WTC11 (cell line): ENCODE measurements at regions not wholly inside any gene's neighbourhood (a gene's known extent, or its start where the extent isn't known, plus 50 kb on each side); places are given as distances from the start of the nearest gene placed in this dataset.

Experiments
- ATAC-seq: fragments of 200-7000 bp; cut with Tn5 transposase; 2 replicates; pipeline ENCODE4 v1.10.0; 2021; ENCODE audit warnings: mild to moderate bottlenecking, moderate library complexity
- CTCF ChIA-PET: fragments of 300-600 bp; sonication (Branson Sonifier 250); formaldehyde crosslinking; loops from one replicate; lab custom pipeline; 2021; ENCODE audit warnings: antibody characterized with exemption; lab: Charles Lee
- POLR2A ChIA-PET: fragments of 350-600 bp; sonication (Branson Sonifier 250); formaldehyde crosslinking; loops from one replicate; lab custom pipeline; 2021; ENCODE audit warnings: antibody characterized with exemption; lab: Charles Lee
- DNase-seq: peaks from one replicate; pipeline ENCODE4 v3.0.0; 2021; ENCODE audit warnings: low spot score
- H3K27ac Mint-ChIP-seq: 2 replicates; pipeline ENCODE4 v1.8.0; 2021; ENCODE audit warnings: mixed read lengths
- H3K27me3 Mint-ChIP-seq: 2 replicates; pipeline ENCODE4 v1.8.0; 2021; ENCODE audit warnings: low read depth, mild to moderate bottlenecking, moderate library complexity, mixed read lengths
- H3K36me3 Mint-ChIP-seq: 2 replicates; pipeline ENCODE4 v1.8.0; 2021; ENCODE audit warnings: mixed read lengths
- H3K4me1 Mint-ChIP-seq: 2 replicates; pipeline ENCODE4 v1.8.0; 2022; ENCODE audit warnings: mixed read lengths
- H3K4me3 Mint-ChIP-seq: 2 replicates; pipeline ENCODE4 v1.8.0; 2021; ENCODE audit warnings: mild to moderate bottlenecking, moderate library complexity, mixed read lengths
- H3K9me3 Mint-ChIP-seq: 2 replicates; pipeline ENCODE4 v1.8.0; 2021; ENCODE audit warnings: mixed read lengths
- ARID4B ChIP-seq: sonication (generic); formaldehyde crosslinking; IDR thresholded peaks from 2 replicates; pipeline ENCODE4 v1.8.0; 2023; ENCODE audit warnings: missing genetic modification reagents, mild to moderate bottlenecking, borderline replicate concordance
- ATF1 ChIP-seq: sonication (generic); formaldehyde crosslinking; IDR thresholded peaks from 2 replicates; pipeline ENCODE4 v1.8.1; 2023; ENCODE audit warnings: mild to moderate bottlenecking, moderate library complexity, missing genetic modification reagents
- ATF3 ChIP-seq: sonication (generic); formaldehyde crosslinking; conservative IDR thresholded peaks from 2 replicates; pipeline ENCODE4 v1.8.1; 2022; ENCODE audit warnings: mild to moderate bottlenecking, missing genetic modification reagents
- ATF6 ChIP-seq: sonication (generic); formaldehyde crosslinking; IDR thresholded peaks from 2 replicates; pipeline ENCODE4 v1.8.1; 2023; ENCODE audit warnings: mild to moderate bottlenecking, missing genetic modification reagents
- ELF4 ChIP-seq: sonication (generic); formaldehyde crosslinking; IDR thresholded peaks from 2 replicates; pipeline ENCODE4 v1.8.1; 2022; ENCODE audit warnings: low read depth, mild to moderate bottlenecking, moderate library complexity, missing genetic modification reagents
- ERG ChIP-seq: fragments of 250-450 bp; sonication (Bioruptor Pico); IDR thresholded peaks from 2 replicates; pipeline ENCODE4 v1.8.0; 2021; ENCODE audit warnings: mild to moderate bottlenecking
- ETV6 ChIP-seq: sonication (generic); formaldehyde crosslinking; IDR thresholded peaks from 2 replicates; pipeline ENCODE4 v1.8.1; 2022; ENCODE audit warnings: mild to moderate bottlenecking, missing genetic modification reagents
- GRHL2 ChIP-seq: fragments of 250-450 bp; sonication (Bioruptor Pico); IDR thresholded peaks from 2 replicates; pipeline ENCODE4 v1.8.0; 2022; ENCODE audit warnings: mild to moderate bottlenecking, moderate library complexity; ENCODE audit not compliant: insufficient replicate concordance, severe bottlenecking
- IRF1 ChIP-seq: sonication (generic); formaldehyde crosslinking; IDR thresholded peaks from 2 replicates; pipeline ENCODE4 v1.8.0; 2023; ENCODE audit warnings: missing genetic modification reagents
- MYBL2 ChIP-seq: sonication (generic); formaldehyde crosslinking; IDR thresholded peaks from 2 replicates; pipeline ENCODE4 v1.8.1; 2023; ENCODE audit warnings: mild to moderate bottlenecking, moderate library complexity, missing genetic modification reagents
- NFYB ChIP-seq: sonication (generic); formaldehyde crosslinking; conservative IDR thresholded peaks from 2 replicates; pipeline ENCODE4 v1.8.0; 2022; ENCODE audit warnings: low read depth, missing genetic modification reagents
- NR1H2 ChIP-seq: sonication (generic); formaldehyde crosslinking; IDR thresholded peaks from 2 replicates; pipeline ENCODE4 v1.9.0; 2021; ENCODE audit warnings: mild to moderate bottlenecking, moderate library complexity, missing genetic modification reagents
- PREB ChIP-seq: sonication (generic); formaldehyde crosslinking; IDR thresholded peaks from 2 replicates; pipeline ENCODE4 v1.8.1; 2022; ENCODE audit warnings: mild to moderate bottlenecking, missing genetic modification reagents, moderate library complexity, borderline replicate concordance
- SOX15 ChIP-seq: fragments of 250-450 bp; sonication (Bioruptor Pico); IDR thresholded peaks from 2 replicates; pipeline ENCODE4 v1.9.0; 2021; ENCODE audit warnings: mild to moderate bottlenecking
- SP1 ChIP-seq: sonication (generic); formaldehyde crosslinking; conservative IDR thresholded peaks from 2 replicates; pipeline ENCODE4 v1.8.1; 2022; ENCODE audit warnings: missing genetic modification reagents
- TCF7 ChIP-seq: sonication (generic); formaldehyde crosslinking; IDR thresholded peaks from 2 replicates; pipeline ENCODE4 v1.8.0; 2022; ENCODE audit warnings: mild to moderate bottlenecking, low read depth, missing genetic modification reagents, moderate library complexity
- ZNF281 ChIP-seq: sonication (generic); formaldehyde crosslinking; IDR thresholded peaks from 2 replicates; pipeline ENCODE4 v1.8.0; 2023; ENCODE audit warnings: mild to moderate bottlenecking, missing genetic modification reagents
- ZNF416 ChIP-seq: fragments of 250-450 bp; sonication (Bioruptor Pico); IDR thresholded peaks from 2 replicates; pipeline ENCODE4 v1.9.0; 2021; ENCODE audit warnings: mild to moderate bottlenecking, inconsistent platforms

- no peak for ATAC-seq
- TF ChIP-seq ARID4B (no peak), ETV6 (CRISPR knock-in tag) (no peak), PREB (no peak), ERG (CRISPR knock-in tag) (no peak), NR1H2 (CRISPR knock-in tag) (no peak), SP1 (no peak)
- POLR2A ChIA-PET = no interaction called here
- Mint-ChIP-seq H3K9me3 (no peaks in the 10 kb centered on the region), H3K27ac (no peak overlapping the region), H3K36me3 (no peaks in the 10 kb centered on the region), H3K27me3 (no peaks in the 10 kb centered on the region), H3K4me1 (peaks cover 8% of the 10 kb centered on the region), H3K4me3 (no peak overlapping the region)
- DNase-seq = no peak
- CTCF ChIA-PET = no interaction called here
Measured at GRCh38 chr1:84083307-84083706, 60.8 kb upstream of the PRKACB start.

- ChIA-PET POLR2A (interaction anchor here (1.2 kb wide), 1 partner anchor 79 kb away, joined by 4 read pairs; the partner anchor contains the start of gene TTLL7), CTCF (interaction anchor here (1.5 kb wide), 1 partner anchor 704 kb away, joined by 5 read pairs; no protein-coding TSS in a partner anchor)
- H3K4me1 Mint-ChIP-seq = peaks cover 15% of the 10 kb centered on the region
- no peak for ATAC-seq
- no peaks in the 10 kb centered on the region for H3K27me3 Mint-ChIP-seq
- peak overlapping the region; percentile 87 for H3K4me3 Mint-ChIP-seq
- H3K9me3 Mint-ChIP-seq = no peaks in the 10 kb centered on the region
- no peak for DNase-seq
- H3K36me3 Mint-ChIP-seq = no peaks in the 10 kb centered on the region
- no peak overlapping the region for H3K27ac Mint-ChIP-seq
- TF ChIP-seq IRF1 (CRISPR knock-in tag) (no peak), SP1 (no peak), ELF4 (CRISPR knock-in tag) (no peak), ATF3 (no peak), SOX15 (CRISPR knock-in tag) (no peak), MYBL2 (CRISPR knock-in tag) (no peak), ZNF416 (CRISPR knock-in tag) (no peak), ZNF281 (CRISPR knock-in tag) (no peak), GRHL2 (CRISPR knock-in tag) (no peak), ERG (CRISPR knock-in tag) (no peak), TCF7 (CRISPR knock-in tag) (no peak), ATF6 (CRISPR knock-in tag) (no peak), NR1H2 (CRISPR knock-in tag) (no peak), PREB (no peak), ATF1 (no peak), NFYB (CRISPR knock-in tag) (no peak)
Measured at GRCh38 chr1:84078842-84079202, 65.2 kb upstream of the PRKACB start.
